Keratinocyte (primary cell): ENCODE measurements at regions not wholly inside any gene's neighbourhood (a gene's known extent, or its start where the extent isn't known, plus 50 kb on each side); places are given as distances from the start of the nearest gene placed in this dataset.

Experiments
- DNase-seq: peaks from one replicate; pipeline ENCODE4 v3.0.0-alpha.2; 2011; ENCODE audit warnings: low read depth, missing footprints, low spot score
- FAIRE-seq: peaks from 2 replicates; lab custom pipeline; 2011; peaks lifted over from hg19 to GRCh38; lab: Jason Lieb, UNC
- H2AFZ ChIP-seq: 2 replicates; pipeline ENCODE4 v1.6.0; 2012; ENCODE audit warnings: low read length, control low read depth, inconsistent platforms; ENCODE audit not compliant: control insufficient read depth
- H3K27ac ChIP-seq: 2 replicates; pipeline ENCODE4 v1.5.1; 2011; ENCODE audit warnings: low read length; ENCODE audit not compliant: control insufficient read depth, insufficient read depth
- H3K27me3 ChIP-seq: 3 replicates; pipeline ENCODE4 v1.6.0; 2011; ENCODE audit warnings: low read length; ENCODE audit not compliant: control insufficient read depth, insufficient read depth; ENCODE audit errors: extremely low read depth
- H3K36me3 ChIP-seq, 2 experiments: 2 replicates in 1 of 2; 3 replicates in 1 of 2; pipeline ENCODE4 v1.5.1; 2011; ENCODE audit warnings: low read length in 2 of 2, mild to moderate bottlenecking in 1 of 2; ENCODE audit not compliant: control insufficient read depth in 2 of 2, insufficient read depth in 2 of 2; ENCODE audit errors: extremely low read depth in 1 of 2
- H3K4me1 ChIP-seq: 3 replicates; pipeline ENCODE4 v1.5.1; 2011; ENCODE audit warnings: low read length; ENCODE audit not compliant: control insufficient read depth, insufficient read depth; ENCODE audit errors: extremely low read depth
- H3K4me2 ChIP-seq: 3 replicates; pipeline ENCODE4 v1.6.0; 2011; ENCODE audit warnings: low read depth, low read length; ENCODE audit not compliant: control insufficient read depth, insufficient read depth; ENCODE audit errors: extremely low read depth
- H3K4me3 ChIP-seq, 3 experiments: fragments of 200-600 bp in 1 of 3; sonication (generic) in 1 of 3; 2 replicates in 2 of 3; 3 replicates in 1 of 3; pipeline ENCODE4 v1.5.1; 2011 to 2016; ENCODE audit warnings: low read length in 3 of 3, mild to moderate bottlenecking in 3 of 3, control low read depth in 2 of 3, inconsistent platforms in 1 of 3, low read depth in 1 of 3, mixed read lengths in 1 of 3, mixed run types in 1 of 3, moderate library complexity in 1 of 3; ENCODE audit not compliant: control insufficient read depth in 2 of 3, insufficient read depth in 2 of 3; ENCODE audit errors: extremely low read depth in 1 of 3
- H3K79me2 ChIP-seq: 2 replicates; pipeline ENCODE4 v1.6.0; 2012; ENCODE audit warnings: low read length; ENCODE audit not compliant: control insufficient read depth, insufficient read depth
- H3K9ac ChIP-seq: 3 replicates; pipeline ENCODE4 v1.6.0; 2011; ENCODE audit warnings: low read length; ENCODE audit not compliant: control insufficient read depth, insufficient read depth; ENCODE audit errors: extremely low read depth
- H3K9me1 ChIP-seq: 3 replicates; pipeline ENCODE4 v1.6.0; 2011; ENCODE audit warnings: low read length; ENCODE audit not compliant: control insufficient read depth, insufficient read depth; ENCODE audit errors: extremely low read depth
- H3K9me3 ChIP-seq: 2 replicates; pipeline ENCODE4 v1.5.1; 2012; ENCODE audit warnings: low read depth, low read length; ENCODE audit not compliant: control insufficient read depth
- H4K20me1 ChIP-seq: 3 replicates; pipeline ENCODE4 v1.6.0; 2011; ENCODE audit warnings: low read length; ENCODE audit not compliant: control insufficient read depth, insufficient read depth; ENCODE audit errors: extremely low read depth
- CTCF ChIP-seq, 3 experiments: IDR thresholded peaks in 1 of 3; conservative IDR thresholded peaks in 1 of 3; optimal IDR thresholded peaks in 1 of 3; 2 replicates in 2 of 3; 3 replicates in 1 of 3; pipeline versions ENCODE3 to v1.5.1; 2011; ENCODE audit warnings: low read length in 3 of 3, mild to moderate bottlenecking in 3 of 3, moderate library complexity in 2 of 3, control low read depth in 1 of 3, inconsistent platforms in 1 of 3; ENCODE audit not compliant: insufficient read depth in 2 of 3; ENCODE audit errors: extremely low read depth in 1 of 3
- EZH2 ChIP-seq: IDR thresholded peaks from one replicate; pipeline ENCODE4 v1.6.1; 2012; ENCODE audit warnings: inconsistent platforms, mild to moderate bottlenecking, low read length, moderate library complexity
- dilution Hi-C: fragments of 300-500 bp; cut with MboI; formaldehyde crosslinking; loops from one replicate; pipeline ENCODE4 v1.7.0; 2020; ENCODE audit warnings: low sequenced_read_pairs; ENCODE audit not compliant: extremely low pct_ligation_motif_present

GRCh38 chr15:37289109-37289765 lies 188.9 kb upstream of the MEIS2 start:
- H3K9me1 ChIP-seq, result no peaks in the 10 kb centered on the region
- H3K27me3 ChIP-seq, result no peaks in the 10 kb centered on the region
- no peaks in the 10 kb centered on the region for H4K20me1 ChIP-seq
- H3K4me1 ChIP-seq, result no peaks in the 10 kb centered on the region
- H3K9me3 ChIP-seq, result no peaks in the 10 kb centered on the region
- FAIRE-seq (no peak), DNase-seq (no peak)
- no peak overlapping the region for H3K4me3 ChIP-seq
- no peak overlapping the region for H3K4me2 ChIP-seq
- H3K27ac ChIP-seq, result no peak overlapping the region
- no peaks in the 10 kb centered on the region for H3K36me3 ChIP-seq
- no peak for TF ChIP-seq EZH2
- peak; percentile 35 to 77 (median 51) for TF ChIP-seq CTCF (optimal IDR thresholded peaks at IDR 0.05 in 1 of 3, IDR thresholded peaks at IDR 0.05 in 1 of 3, conservative IDR thresholded peaks at IDR 0.05 in 1 of 3; ENCODE audit: extremely low read depth in 1 of 3, insufficient read depth in 2 of 3, low read length in 3 of 3)
- H3K9ac ChIP-seq, result no peak overlapping the region
- dilution Hi-C loops, result no loop called here
- H2AFZ ChIP-seq, result no peak overlapping the region
- no peaks in the 10 kb centered on the region for H3K79me2 ChIP-seq

- Histone ChIP-seq H3K4me2 (no peak overlapping the region), H4K20me1 (no peaks in the 10 kb centered on the region), H3K27ac (no peak overlapping the region), H3K9me1 (no peaks in the 10 kb centered on the region), H3K27me3 (no peaks in the 10 kb centered on the region), H3K4me3 (no peak overlapping the region), H3K4me1 (no peaks in the 10 kb centered on the region), H3K9me3 (no peaks in the 10 kb centered on the region), H3K36me3 (no peaks in the 10 kb centered on the region), H3K9ac (no peak overlapping the region), H3K79me2 (no peaks in the 10 kb centered on the region), H2AFZ (no peak overlapping the region)
- TF ChIP-seq EZH2, result no peak
- no peak for TF ChIP-seq CTCF (optimal IDR thresholded peaks at IDR 0.05 in 1 of 3, IDR thresholded peaks at IDR 0.05 in 1 of 3, conservative IDR thresholded peaks at IDR 0.05 in 1 of 3; ENCODE audit: extremely low read depth in 1 of 3, insufficient read depth in 2 of 3, low read length in 3 of 3)
- dilution Hi-C loops, result no loop called here
- DNase-seq (no peak), FAIRE-seq (no peak)
Observed at GRCh38 chr15:37291920-37292319, 191.6 kb upstream of the MEIS2 start.
